ENCODE measurements at regions not wholly inside any gene's neighbourhood (a gene's known extent, or its start where the extent isn't known, plus 50 kb on each side); places are given as distances from the start of the nearest gene placed in this dataset.

GRCh38 chr2:74751981-74752851, 81.7 kb upstream of the HK2 start:
- DNase-seq: no peak
- in situ Hi-C loops (cut with HindIII; ENCODE audit: low pct_ligation_motif_present, low pct_unique_long_range_greater_than_20kb, low sequenced_read_pairs): no loop called here

DNA sequence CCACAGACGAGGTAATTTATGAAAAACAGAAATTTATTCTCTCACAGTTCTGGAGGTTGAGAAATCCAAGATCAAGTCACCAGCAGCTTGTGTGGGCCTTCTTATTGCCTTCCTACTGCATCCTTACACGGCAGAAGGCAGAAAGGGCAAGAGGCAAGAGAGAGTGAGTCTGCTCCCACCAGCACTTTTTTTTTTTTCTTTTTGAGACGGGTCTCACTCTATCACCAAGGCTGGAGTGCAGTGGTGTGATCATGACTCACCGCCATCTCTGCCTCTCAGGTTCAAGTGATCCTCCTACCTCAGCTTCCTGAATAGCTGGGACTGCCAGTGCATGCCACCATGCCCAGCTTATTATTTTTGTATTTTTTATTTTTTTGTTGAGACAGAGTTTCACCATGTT, 78.5 kb upstream of the HK2 start:
- DNase-seq: no peak
- in situ Hi-C loops (cut with HindIII; ENCODE audit: low pct_ligation_motif_present, low pct_unique_long_range_greater_than_20kb, low sequenced_read_pairs): no loop called here

DNA sequence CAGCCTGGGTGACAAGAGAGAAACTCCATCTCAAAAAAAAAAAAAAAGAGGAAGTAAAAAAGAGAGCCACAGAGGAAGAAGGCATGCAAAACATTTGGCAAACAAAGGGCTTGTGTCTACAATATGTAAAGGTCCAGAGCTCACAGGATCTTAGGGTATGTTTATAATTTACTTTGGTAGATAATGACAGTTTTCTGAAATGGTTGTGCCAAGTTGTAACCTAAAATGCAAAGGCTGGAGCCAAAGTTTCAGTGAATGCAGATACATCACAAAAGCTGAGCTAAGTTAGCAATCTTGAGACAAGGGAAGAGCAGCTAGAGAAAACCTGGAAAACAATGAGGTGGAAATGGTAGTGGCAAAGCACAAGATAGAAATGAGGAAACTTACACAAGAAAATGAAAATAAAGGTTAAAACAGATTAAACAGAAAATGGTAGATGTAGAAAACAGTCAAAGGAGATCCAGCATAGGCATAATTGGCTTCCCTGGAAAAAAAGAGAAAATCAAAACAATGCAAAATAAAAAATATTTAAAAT, 77.5 kb upstream of the HK2 start:
- no peak for DNase-seq
- in situ Hi-C loops (cut with HindIII; ENCODE audit: low pct_ligation_motif_present, low pct_unique_long_range_greater_than_20kb, low sequenced_read_pairs): no loop called here

GRCh38 chr2:74759986-74760385, 73.9 kb upstream of the HK2 start:
- DNase-seq: no peak
- in situ Hi-C loops (cut with HindIII; ENCODE audit: low pct_ligation_motif_present, low pct_unique_long_range_greater_than_20kb, low sequenced_read_pairs): no loop called here

GRCh38 chr2:74760875-74761630, 72.9 kb upstream of the HK2 start:
- DNase-seq: no peak
- in situ Hi-C loops (cut with HindIII; ENCODE audit: low pct_ligation_motif_present, low pct_unique_long_range_greater_than_20kb, low sequenced_read_pairs): no loop called here

DNA sequence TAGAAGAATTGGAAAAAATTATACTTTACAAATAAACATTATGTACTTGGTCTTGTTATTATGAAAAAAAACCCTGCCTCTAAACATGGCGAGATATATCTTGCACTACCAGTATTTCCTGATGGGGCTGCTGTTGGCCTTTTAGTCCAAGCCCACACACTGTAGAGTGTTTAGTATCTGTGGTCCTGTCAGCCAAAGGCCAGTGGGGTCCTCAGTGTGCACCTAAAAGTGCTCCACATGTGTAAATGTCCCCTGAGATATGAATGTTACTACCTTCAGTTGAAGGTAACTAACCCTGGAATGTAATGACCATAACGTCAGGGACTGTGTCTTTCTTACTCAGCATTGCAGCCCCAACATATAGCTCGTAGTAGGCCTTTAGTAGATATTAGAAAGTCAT, 71.1 kb upstream of the HK2 start:
- peak; percentile 13 for DNase-seq
- in situ Hi-C loops (cut with HindIII; ENCODE audit: low pct_ligation_motif_present, low pct_unique_long_range_greater_than_20kb, low sequenced_read_pairs): no loop called here

DNA sequence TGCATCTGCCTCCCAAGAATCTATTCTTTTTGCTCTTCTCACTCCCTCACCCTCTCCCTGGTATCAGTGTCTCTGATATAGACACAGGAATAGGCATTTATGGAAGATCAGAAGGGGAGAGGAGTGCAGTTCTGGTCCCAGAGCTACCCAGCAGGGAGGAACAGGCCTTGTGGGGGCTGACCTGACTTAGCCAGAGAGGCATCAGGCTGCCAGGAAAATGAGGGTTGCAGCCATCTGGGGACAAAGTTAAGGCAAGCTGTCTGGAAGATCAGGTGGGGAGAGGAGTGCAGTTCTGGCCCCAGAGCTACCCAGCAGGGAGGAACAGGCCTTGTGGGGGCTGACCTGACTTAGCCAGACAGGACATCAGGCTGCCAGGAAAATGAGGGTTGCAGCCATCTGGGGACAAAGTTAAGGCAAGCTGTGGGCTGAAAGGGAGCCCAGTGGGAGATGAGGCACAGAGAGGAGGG, 69.9 kb upstream of the HK2 start:
- in situ Hi-C loops (cut with HindIII; ENCODE audit: low pct_ligation_motif_present, low pct_unique_long_range_greater_than_20kb, low sequenced_read_pairs): no loop called here
- no peak for DNase-seq

- in situ Hi-C loops (cut with HindIII; ENCODE audit: low pct_ligation_motif_present, low pct_unique_long_range_greater_than_20kb, low sequenced_read_pairs): no loop called here
- no peak for DNase-seq
Measured at GRCh38 chr2:74764429-74765272, 69.3 kb upstream of the HK2 start.

DNA sequence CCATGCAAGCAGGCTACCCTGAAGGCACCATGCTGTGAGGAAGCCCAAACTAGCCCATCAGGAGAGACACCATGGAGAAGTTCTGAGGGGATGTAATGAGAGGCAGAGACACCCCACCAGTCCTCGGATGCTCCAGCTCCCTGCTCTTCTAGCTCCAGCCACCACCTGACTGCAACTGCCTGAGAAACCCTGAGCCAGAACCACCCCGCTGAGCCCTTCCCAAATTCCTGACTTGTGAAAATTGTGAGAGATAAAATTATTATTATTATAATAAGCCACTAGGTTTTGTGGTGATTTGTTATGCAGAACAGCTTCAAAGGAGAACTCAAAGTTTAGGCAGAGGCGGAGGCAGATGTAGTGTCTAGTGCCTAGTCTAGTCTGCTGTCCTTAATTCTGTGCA, 67.1 kb upstream of the HK2 start:
- DNase-seq: no peak
- in situ Hi-C loops (cut with HindIII; ENCODE audit: low pct_ligation_motif_present, low pct_unique_long_range_greater_than_20kb, low sequenced_read_pairs): no loop called here

- peak; percentile 58 for DNase-seq
- in situ Hi-C loops (cut with HindIII; ENCODE audit: low pct_ligation_motif_present, low pct_unique_long_range_greater_than_20kb, low sequenced_read_pairs): no loop called here
Measured at GRCh38 chr2:74767618-74768017, 66.3 kb upstream of the HK2 start.

GRCh38 chr2:74768401-74768914, 65.5 kb upstream of the HK2 start:
- in situ Hi-C loops (cut with HindIII; ENCODE audit: low pct_ligation_motif_present, low pct_unique_long_range_greater_than_20kb, low sequenced_read_pairs): no loop called here
- no peak for DNase-seq

DNA sequence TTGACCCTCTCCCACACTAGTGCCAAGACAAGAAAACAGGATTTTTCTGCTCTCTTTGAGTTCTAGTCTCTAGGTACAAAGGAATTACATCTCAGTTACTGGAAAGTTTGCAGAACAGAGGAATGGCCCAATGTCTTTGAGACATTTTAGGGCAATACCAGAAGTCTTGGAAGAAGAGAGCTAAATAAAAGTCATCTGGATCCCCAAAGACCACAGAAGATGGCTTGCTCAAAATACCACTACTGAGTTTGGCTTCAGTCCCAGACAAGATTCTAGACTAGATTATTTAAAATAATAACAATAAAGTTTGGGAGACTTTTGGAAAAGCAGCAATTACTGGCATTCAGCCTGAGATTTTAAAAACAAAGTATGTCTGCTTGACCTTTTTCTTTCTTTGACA, 61.9 kb upstream of the HK2 start:
- DNase-seq: no peak
- in situ Hi-C loops (cut with HindIII; ENCODE audit: low pct_ligation_motif_present, low pct_unique_long_range_greater_than_20kb, low sequenced_read_pairs): no loop called here

DNA sequence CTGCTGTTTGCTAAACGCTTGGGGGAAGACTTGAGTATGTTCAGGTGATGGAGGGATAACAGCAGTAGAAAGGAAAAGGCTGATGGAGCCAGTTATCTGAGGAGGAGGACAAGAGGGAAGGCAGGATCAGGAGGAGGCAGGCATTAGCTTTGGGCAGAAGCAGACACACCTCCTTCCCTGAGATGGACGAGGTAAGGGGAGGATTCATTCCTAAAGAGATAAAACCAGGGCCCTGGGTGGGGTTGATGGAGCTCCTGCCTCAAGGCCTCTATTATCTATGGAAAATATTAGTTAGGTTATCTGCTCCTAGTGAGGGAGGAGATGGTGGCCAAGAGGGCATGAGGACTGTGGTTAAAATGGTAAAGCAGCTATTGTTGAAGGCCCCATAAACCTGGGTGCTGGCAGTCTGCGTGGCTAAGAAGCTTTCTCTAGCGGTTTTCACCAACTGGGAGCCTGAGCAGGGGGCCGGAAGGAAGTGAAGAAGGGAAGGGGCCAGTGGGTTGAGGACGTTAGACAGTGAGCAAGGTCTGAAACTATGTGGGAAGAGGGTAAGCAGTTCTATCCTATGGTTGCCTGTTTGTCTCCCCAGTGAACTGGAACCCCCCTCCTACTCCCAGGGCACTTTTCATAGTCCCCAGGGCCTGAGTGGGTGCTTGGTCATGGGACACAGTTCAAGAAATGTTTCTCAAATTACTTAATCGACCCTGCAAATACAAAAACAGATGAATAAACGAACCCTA, 56.6 kb upstream of the HK2 start:
- in situ Hi-C loops (cut with HindIII; ENCODE audit: low pct_ligation_motif_present, low pct_unique_long_range_greater_than_20kb, low sequenced_read_pairs): no loop called here
- DNase-seq: no peak

DNA sequence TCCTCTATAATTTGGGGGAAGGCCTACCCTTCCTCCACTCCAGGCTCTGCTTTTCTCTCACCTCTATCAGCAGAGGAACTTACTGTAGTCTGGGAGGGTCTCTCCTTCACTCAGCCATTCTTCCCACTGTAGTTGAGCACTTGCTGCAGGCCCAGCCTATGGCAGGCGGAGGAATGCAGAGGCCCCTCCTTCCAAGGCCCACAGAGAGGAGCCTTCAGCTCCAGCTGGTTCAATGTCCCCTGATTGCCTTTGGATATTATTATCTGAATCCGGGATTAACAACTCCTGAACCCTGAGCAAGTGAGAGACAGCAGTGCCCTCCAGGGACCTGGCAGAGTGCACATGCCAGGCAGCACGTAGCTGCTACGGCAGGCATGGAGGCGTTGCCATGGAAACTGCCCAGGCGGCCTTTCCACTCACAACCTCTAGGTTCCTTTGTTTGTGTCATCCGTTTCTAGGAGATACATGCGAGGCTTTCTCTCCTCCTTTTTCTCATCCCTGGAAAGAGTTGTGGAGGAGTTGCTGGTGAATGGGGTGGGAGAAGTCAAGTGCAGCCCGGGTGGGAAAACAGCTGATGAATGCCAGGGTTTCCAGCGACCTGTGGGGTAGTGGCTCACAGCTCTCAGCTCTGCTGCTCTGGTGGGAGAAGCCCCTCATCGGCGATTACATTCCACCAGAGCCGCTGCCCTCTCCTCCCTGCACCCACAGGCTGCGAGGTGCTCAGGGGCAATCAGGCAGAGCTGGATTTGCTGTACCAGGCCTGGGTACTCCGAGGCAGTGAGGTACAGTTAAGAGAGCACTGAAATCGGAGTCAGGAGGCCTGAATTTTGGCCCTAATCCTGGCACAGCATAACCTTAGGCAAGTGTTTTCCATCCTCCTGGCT, 55.3 kb upstream of the HK2 start:
- no peak for DNase-seq
- in situ Hi-C loops (cut with HindIII; ENCODE audit: low pct_ligation_motif_present, low pct_unique_long_range_greater_than_20kb, low sequenced_read_pairs): no loop called here

DNA sequence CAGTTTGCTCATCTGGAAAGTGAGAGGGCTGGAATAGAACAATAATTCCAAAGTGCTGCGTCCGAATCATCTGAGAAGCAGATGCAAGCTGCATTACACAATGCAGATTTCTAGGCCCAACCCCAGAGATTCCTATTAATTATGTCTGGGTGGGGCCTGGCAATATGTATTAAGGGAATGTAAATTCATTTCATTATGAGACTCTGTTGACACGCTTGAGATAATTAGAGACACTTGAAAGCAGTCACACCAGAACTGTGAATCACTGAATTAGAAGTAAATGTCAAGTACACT, 54.7 kb upstream of the HK2 start:
- in situ Hi-C loops (cut with HindIII; ENCODE audit: low pct_ligation_motif_present, low pct_unique_long_range_greater_than_20kb, low sequenced_read_pairs): no loop called here
- no peak for DNase-seq

DNA sequence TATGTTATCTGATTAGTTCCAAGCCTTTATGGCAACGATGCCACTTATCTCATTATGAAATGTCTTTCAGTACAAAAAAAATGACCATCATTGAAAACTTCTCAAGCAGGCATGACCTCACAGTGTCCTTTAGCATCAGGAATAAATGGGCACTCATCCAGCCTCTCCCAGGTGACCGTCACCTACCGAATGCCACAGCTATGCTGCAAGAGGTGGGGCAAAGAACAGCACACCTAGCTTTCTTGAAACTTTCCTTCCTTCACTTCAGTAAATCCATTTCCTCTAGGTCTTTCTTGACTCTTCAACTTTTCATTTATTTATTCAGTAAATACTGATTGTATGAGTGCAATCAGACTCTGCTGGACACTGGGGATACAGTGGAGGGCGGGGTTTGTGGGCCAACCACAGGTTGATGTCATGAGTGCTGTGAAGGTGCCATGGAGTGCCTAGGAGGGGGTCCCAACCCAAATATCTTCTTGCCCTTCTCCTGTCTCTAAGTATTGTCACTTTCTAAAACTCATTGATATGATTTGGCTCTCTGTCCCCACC, 54.3 kb upstream of the HK2 start:
- no peak for DNase-seq
- in situ Hi-C loops (cut with HindIII; ENCODE audit: low pct_ligation_motif_present, low pct_unique_long_range_greater_than_20kb, low sequenced_read_pairs): no loop called here

Data from ACHN (cell line).